ENCODE measurements at regions not wholly inside any gene's neighbourhood (a gene's known extent, or its start where the extent isn't known, plus 50 kb on each side); places are given as distances from the start of the nearest gene placed in this dataset.

DNA sequence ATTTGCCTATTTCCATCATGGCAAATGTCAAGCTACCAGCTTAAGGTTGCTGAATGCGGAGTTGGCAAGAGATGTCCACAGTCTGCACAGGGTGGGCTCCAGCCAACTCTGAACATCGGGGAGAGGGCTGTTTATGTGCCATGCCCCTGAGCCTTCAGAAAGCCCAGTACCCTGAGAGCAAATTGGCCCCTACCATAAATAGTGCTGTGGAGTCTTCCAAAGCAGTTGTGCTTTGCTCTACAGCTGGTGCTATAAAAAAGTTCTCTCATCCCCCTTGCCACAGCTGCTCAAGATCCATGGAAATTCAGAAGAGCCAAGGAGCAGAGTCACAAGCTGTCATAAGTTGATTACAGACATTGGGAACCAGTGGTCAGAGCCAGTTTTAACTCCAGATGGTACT is 85.6 kb upstream of the CLDN14 start:
- no peak overlapping the region for H3K4me3 Mint-ChIP-seq
- ATAC-seq, result no peak
- no peak overlapping the region for H3K27ac Mint-ChIP-seq
- H3K4me1 Mint-ChIP-seq (ENCODE audit: low read depth in 2 of 2), result no peaks in the 10 kb centered on the region
- H3K9me3 Mint-ChIP-seq, result peaks cover 2% of the 10 kb centered on the region
- peaks cover 16 to 21% of the 10 kb centered on the region in 2 donors for H3K27me3 Mint-ChIP-seq
- no peaks in the 10 kb centered on the region for H3K36me3 Mint-ChIP-seq
- no peak for DNase-seq (ENCODE audit: low spot score)

DNA sequence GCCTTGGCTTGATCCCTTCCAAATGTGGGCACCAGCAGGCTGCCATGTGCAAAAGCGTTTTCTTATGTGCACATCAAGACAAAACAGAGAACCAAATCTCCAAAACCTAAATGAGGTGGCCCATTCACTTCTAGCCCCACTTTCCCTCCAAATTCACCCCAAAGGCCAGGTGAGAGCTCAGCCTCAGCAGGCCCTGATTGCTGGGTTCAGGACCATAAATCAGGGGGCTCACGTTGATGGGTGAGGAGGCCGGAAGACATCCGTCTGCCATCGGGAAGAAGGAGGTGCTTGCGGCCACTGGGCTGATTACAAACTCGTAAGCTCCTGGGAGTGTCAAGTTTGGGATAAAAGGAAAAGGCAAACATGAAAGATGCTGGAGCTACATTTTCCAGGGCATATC is 86.7 kb upstream of the CLDN14 start:
- no peak overlapping the region for H3K27ac Mint-ChIP-seq
- ATAC-seq, result no peak
- peaks cover 2% of the 10 kb centered on the region for H3K9me3 Mint-ChIP-seq
- DNase-seq (ENCODE audit: low spot score), result no peak
- H3K4me1 Mint-ChIP-seq (ENCODE audit: low read depth in 2 of 2), result no peaks in the 10 kb centered on the region
- no peak overlapping the region for H3K4me3 Mint-ChIP-seq
- H3K27me3 Mint-ChIP-seq, result peaks cover 12 to 16% of the 10 kb centered on the region in 2 donors
- no peaks in the 10 kb centered on the region for H3K36me3 Mint-ChIP-seq

DNA sequence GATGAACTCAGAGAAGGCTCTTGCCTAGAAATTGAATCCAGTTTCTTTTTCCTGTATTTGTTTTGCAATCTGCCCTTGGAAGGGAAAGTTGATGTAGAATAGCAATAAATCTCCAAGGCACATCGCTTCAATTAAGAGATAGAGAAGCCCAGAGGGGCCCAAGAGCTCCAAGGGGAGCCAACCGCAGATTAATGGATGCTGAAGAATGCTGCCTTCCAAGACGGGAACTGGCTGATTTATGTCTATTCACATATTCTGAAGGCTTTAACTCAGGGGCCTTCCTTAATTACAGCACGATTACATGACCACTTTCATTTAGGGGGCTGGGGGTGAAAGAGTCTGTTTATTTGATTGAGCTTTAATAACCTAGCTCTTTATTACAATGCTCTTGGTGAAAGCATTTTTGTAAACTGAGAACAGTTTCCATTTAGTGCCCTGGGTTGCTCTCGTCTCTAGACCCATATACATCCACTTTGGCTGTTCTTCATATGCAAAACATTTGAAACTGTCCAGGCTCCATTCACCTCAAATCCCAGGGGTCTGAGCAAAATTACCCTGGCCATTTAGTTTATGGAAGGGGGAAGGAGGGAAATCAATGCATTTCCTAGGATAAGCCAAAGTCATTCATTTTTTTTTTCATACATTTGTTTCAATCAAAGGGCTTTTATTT is 87.4 kb upstream of the CLDN14 start:
- Mint-ChIP-seq H3K27ac (no peak overlapping the region), H3K9me3 (peaks cover 2% of the 10 kb centered on the region), H3K36me3 (no peaks in the 10 kb centered on the region), H3K4me3 (no peak overlapping the region), H3K27me3 (peaks cover 7 to 19% of the 10 kb centered on the region in 2 donors), H3K4me1 (ENCODE audit: low read depth in 2 of 2) (no peaks in the 10 kb centered on the region)
- ATAC-seq (no peak), DNase-seq (ENCODE audit: low spot score) (no peak)

DNA sequence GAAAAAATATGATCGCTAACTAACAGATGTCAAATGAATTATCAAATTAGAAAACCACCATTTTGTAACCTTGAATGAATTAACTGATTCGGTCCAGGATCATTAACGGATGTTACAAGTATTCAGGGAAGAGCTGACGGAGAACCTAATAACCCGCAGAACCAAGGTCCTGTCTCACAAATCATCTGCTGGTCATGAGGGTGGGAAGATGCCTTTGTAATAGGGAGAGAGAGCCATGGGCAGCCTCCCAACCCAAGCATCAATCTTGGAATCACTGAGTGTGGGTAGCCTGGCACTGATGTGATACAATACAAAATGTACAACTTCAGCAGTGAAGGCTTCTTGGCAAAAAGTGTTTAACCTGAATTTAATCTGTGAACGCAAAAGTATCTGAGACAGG is 89.6 kb upstream of the CLDN14 start:
- no peak overlapping the region for H3K27ac Mint-ChIP-seq
- H3K36me3 Mint-ChIP-seq, result no peaks in the 10 kb centered on the region
- no peaks in the 10 kb centered on the region for H3K9me3 Mint-ChIP-seq
- no peak for ATAC-seq
- H3K4me1 Mint-ChIP-seq (ENCODE audit: low read depth in 2 of 2), result no peaks in the 10 kb centered on the region
- DNase-seq (ENCODE audit: low spot score), result no peak
- H3K27me3 Mint-ChIP-seq, result peaks cover 7 to 14% of the 10 kb centered on the region in 2 donors
- no peak overlapping the region for H3K4me3 Mint-ChIP-seq

DNA sequence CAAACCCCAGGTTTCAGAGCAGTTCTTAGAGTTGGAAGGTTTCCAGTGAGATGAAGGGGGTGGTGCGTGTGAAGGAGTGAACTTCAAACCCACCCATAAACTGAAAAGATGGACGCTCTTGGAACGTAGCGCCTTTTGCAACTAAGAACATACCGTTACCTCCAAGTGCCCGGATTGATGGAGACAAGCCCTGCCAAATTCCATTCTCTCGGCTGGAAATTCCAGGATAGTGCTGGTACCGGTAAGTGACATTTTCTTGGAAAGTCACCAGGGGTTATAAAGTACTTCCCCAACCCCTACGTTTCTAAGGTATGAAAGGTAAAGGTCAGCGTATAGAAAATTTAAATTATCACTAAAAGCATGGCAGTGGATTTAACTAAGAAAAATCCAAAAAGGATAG is 91.6 kb upstream of the CLDN14 start:
- Mint-ChIP-seq H3K4me1 (ENCODE audit: low read depth in 2 of 2) (peaks cover 0 to 5% of the 10 kb centered on the region in 2 donors), H3K27ac (no peak overlapping the region), H3K36me3 (no peaks in the 10 kb centered on the region), H3K4me3 (no peak overlapping the region), H3K9me3 (no peaks in the 10 kb centered on the region), H3K27me3 (peaks cover 20 to 23% of the 10 kb centered on the region in 2 donors)
- DNase-seq (ENCODE audit: low spot score), result no peak
- no peak for ATAC-seq

DNA sequence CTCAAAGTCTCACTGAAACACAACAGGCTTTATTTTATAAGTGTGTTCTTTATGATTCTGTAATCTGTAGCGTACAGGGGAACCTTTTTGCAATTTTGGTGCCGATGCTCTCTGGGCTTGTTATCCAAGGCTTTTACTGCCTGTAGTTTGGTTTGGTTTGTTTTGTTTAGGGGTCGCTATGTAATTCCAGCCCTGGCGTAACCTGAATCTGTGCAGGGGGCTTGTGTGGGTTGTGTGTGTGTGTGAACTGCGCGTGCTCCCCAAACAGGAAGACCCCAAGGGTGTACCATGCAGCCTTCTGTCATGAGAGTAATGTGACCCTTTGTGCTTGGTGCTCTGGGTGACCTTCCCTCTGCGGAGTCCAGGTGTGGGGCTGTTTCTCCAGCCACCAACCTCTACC is 92.1 kb upstream of the CLDN14 start:
- H3K4me3 Mint-ChIP-seq, result no peak overlapping the region
- DNase-seq (ENCODE audit: low spot score) (no peak), ATAC-seq (no peak)
- no peaks in the 10 kb centered on the region for H3K9me3 Mint-ChIP-seq
- H3K27ac Mint-ChIP-seq, result no peak overlapping the region
- peaks cover 0 to 10% of the 10 kb centered on the region in 2 donors for H3K4me1 Mint-ChIP-seq (ENCODE audit: low read depth in 2 of 2)
- no peaks in the 10 kb centered on the region for H3K36me3 Mint-ChIP-seq
- H3K27me3 Mint-ChIP-seq, result peaks cover 20 to 24% of the 10 kb centered on the region in 2 donors

DNA sequence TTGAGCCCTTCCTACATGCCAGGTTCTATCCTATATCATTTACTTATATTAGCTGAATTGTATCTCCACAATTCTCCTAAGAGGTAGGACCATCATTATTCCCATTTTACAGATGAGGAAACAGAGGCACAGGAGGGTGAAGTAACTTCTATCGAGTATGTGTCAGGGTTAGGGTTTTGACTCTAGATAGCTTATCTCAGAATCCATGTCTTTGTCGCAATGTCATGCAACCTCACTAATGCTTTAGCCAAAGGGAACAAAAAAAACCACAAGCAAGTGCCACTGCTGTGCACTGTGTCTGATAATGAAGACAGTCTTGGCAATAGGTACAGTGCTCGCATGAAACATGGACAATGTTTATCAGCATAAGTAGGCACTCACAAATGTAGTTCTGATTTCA is 95.4 kb upstream of the CLDN14 start:
- Mint-ChIP-seq H3K27me3 (peaks cover 12 to 17% of the 10 kb centered on the region in 2 donors), H3K27ac (no peak overlapping the region), H3K36me3 (no peaks in the 10 kb centered on the region), H3K4me3 (no peak overlapping the region), H3K9me3 (no peaks in the 10 kb centered on the region), H3K4me1 (ENCODE audit: low read depth in 2 of 2) (peaks cover 0 to 16% of the 10 kb centered on the region in 2 donors)
- DNase-seq (ENCODE audit: low spot score), result no peak
- no peak for ATAC-seq

DNA sequence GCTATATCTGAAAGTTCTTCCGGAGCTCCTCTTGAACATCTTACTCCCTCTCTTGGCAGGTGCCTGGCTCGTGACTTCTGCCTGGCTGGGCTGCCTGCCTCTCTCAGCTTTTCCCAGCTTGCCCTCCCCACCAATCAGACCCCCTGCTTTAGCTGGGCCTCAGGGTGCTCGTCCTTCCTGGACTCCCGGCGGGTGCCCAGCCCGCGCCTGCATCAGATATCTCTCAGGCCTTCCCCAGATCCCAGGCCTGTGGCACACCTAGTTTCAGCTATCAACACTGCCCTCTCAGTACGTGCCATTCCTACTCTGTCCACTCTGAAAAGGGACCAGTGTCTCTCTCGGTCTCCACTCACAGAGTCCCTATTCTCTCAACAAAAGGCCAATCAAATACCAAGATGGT is 96.5 kb upstream of the CLDN14 start:
- ATAC-seq, result no peak
- Mint-ChIP-seq H3K27me3 (peaks cover 15 to 20% of the 10 kb centered on the region in 2 donors), H3K27ac (no peak overlapping the region), H3K4me3 (no peak overlapping the region), H3K4me1 (ENCODE audit: low read depth in 2 of 2) (peaks cover 0 to 16% of the 10 kb centered on the region in 2 donors), H3K9me3 (no peaks in the 10 kb centered on the region), H3K36me3 (no peaks in the 10 kb centered on the region)
- DNase-seq (ENCODE audit: low spot score), result no peak

DNA sequence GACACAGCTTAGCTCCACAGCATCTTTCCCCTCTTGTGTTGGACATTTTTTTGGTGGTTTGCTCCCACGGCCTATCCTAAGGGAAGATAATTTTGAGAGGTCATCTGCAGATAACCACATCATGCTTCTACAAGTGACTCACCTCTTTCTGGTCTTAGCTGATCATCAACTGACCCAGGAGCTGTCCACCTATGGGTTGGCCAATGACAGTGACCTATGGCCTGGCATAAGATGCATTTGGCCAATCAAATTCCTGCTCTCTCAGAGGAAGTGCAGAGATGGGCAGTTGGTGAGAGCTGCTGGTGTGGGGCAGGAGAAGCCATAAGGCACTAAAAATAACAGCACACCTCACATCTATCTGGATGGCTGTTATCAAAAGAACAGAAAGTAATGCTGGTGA is 100.0 kb upstream of the CLDN14 start:
- ATAC-seq (no peak), DNase-seq (ENCODE audit: low spot score) (no peak)
- H3K4me3 Mint-ChIP-seq, result no peak overlapping the region
- no peak overlapping the region for H3K27ac Mint-ChIP-seq
- H3K36me3 Mint-ChIP-seq, result no peaks in the 10 kb centered on the region
- H3K4me1 Mint-ChIP-seq (ENCODE audit: low read depth in 2 of 2), result peaks cover 0 to 16% of the 10 kb centered on the region in 2 donors
- H3K27me3 Mint-ChIP-seq, result peaks cover 20 to 32% of the 10 kb centered on the region in 2 donors
- H3K9me3 Mint-ChIP-seq, result no peaks in the 10 kb centered on the region

DNA sequence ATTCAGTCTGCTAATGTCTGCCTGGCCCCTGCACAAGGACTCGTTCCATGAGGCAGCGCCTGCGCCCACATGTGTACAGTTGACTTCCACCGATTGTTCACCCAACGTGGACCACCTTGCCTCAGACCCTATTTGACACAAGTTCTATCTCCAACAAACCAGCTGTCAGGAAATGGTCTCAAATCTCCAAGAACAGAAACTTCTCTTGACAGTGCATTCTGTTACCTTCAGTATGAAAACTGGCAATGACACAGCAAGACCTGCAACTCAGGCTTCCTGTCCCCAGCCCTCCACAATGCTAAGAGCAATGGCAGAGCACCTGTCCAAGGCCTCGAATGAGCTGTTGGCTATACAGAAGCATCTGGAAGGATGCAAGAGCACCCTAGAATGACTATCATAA is 102.3 kb upstream of the CLDN14 start:
- DNase-seq (ENCODE audit: low spot score) (no peak), ATAC-seq (no peak)
- no peak overlapping the region for H3K4me3 Mint-ChIP-seq
- no peaks in the 10 kb centered on the region for H3K36me3 Mint-ChIP-seq
- no peaks in the 10 kb centered on the region for H3K9me3 Mint-ChIP-seq
- peaks cover 14 to 18% of the 10 kb centered on the region in 2 donors for H3K27me3 Mint-ChIP-seq
- H3K4me1 Mint-ChIP-seq (ENCODE audit: low read depth in 2 of 2), result peaks cover 0 to 3% of the 10 kb centered on the region in 2 donors
- no peak overlapping the region for H3K27ac Mint-ChIP-seq

DNA sequence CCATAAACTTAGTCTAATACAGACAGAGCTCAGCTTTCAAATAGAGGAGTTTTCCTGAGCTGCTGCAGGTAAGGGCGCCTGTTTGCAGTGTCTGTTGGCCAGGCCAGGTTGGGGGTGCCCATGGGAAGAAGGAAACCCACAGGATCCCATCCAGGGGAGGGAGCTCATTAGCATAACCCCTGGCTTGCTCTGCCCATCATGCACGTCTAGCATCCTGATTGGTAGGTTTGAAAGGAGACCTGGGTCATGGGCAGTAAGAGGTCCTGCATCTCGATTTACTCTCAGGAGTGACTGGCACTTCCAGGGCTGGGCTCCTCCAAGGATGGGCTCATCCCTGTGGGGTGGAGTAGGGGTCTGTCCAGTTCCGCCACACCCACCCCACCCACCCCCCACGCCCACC is 103.7 kb upstream of the CLDN14 start:
- H3K9me3 Mint-ChIP-seq, result no peaks in the 10 kb centered on the region
- no peak overlapping the region for H3K4me3 Mint-ChIP-seq
- ATAC-seq (no peak), DNase-seq (ENCODE audit: low spot score) (no peak)
- H3K4me1 Mint-ChIP-seq (ENCODE audit: low read depth in 2 of 2), result no peaks in the 10 kb centered on the region
- peaks cover 14 to 18% of the 10 kb centered on the region in 2 donors for H3K27me3 Mint-ChIP-seq
- H3K36me3 Mint-ChIP-seq, result no peaks in the 10 kb centered on the region
- H3K27ac Mint-ChIP-seq, result no peak overlapping the region

DNA sequence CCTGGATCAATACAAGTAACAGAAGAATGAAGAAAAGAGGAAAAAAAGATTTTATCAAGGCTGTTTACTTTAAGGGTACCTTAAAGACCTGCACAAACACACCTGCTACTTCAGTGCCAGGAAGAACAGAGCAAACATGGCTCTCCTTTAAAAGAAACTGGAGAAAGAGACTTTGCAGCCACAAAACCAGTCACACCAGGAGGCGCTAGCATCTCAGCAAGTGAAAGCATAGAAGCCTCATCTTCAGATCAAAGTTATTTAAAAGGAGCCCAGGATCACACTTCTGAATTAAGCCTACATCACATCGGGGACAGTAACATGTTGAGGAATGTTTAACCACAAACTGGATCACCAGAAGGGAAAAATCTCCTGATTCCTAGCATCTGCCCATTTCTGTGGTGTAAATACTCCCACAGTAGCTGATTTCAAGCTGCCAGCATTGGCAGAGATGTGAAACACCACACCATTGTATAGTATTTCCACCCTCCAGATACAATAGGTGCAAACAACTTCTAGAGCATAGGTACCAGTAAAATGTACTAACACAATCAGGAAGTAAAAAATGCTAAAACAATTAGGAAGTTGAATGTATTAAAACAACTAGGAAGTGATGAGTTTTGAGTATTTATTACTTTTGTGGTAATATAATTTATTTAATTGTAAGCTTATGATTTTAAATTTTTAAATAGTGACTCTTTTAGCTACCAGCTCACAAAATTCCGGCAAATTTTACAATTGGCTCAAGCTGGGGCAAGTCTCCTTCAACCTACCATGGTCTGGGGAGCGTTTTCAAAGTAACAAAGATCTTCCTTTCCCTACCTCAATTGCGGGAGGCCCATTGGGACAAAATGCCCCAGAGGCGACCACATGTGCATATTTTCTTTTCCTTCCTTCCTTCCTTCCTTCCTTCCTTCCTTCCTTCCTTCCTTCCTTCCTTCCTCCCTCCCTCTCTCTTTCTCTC is 105.3 kb upstream of the CLDN14 start:
- no peak for DNase-seq (ENCODE audit: low spot score)
- Mint-ChIP-seq H3K4me1 (ENCODE audit: low read depth in 2 of 2) (no peaks in the 10 kb centered on the region), H3K4me3 (no peak overlapping the region), H3K9me3 (no peaks in the 10 kb centered on the region), H3K27ac (no peak overlapping the region), H3K36me3 (no peaks in the 10 kb centered on the region), H3K27me3 (peaks cover 12 to 18% of the 10 kb centered on the region in 2 donors)
- ATAC-seq, result no peak

DNA sequence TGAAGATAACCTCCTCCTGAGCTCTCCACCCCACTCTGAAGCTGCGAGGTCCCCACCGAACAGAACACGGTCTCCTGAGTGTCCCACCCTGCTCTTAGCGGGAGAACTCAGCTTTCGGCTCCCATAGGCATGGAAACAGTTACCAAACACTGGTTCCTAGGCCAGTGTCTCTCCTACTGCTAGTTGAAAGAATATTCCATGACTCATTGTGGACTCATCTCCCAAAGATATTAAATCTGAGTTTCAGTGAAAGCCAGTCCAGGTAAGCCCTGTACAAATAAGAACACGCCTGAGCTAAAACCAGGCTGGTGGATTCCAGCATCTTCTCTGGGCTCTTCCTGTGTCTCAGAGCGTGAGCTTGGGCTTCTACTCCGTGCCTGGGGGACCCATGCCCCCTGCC is 107.5 kb upstream of the CLDN14 start:
- Mint-ChIP-seq H3K4me3 (no peak overlapping the region), H3K9me3 (no peaks in the 10 kb centered on the region), H3K4me1 (ENCODE audit: low read depth in 2 of 2) (no peaks in the 10 kb centered on the region), H3K27ac (no peak overlapping the region), H3K27me3 (peaks cover 8 to 11% of the 10 kb centered on the region in 2 donors), H3K36me3 (no peaks in the 10 kb centered on the region)
- DNase-seq (ENCODE audit: low spot score) (no peak), ATAC-seq (no peak)

DNA sequence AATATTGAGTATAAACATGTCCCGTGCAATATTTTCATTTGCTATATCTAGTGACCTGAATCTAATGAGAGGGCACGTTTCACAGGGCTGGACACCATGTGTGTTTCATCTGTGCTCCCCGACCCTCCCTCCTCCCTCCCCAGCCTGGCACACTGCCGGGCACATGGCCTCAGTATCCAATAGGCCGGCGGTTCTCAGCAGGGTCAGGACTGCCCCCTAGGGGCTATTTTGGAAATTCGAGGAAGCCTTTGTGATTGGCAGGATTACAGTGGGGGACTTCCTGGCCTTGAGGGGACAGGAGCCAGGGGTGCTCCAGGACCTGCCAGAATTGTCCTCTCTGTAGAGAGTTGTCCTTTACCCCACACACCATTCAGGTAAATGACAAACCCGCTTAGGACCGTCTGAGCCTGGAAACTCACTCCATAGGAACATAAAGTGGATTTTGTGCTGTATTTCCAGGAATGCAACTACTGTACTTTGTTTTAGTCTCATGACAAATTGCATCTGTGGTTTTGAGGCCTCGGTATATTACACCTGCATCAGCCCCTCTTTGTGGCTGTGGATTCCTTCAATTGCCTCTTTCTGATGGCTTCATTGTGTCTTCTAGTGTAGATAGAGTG is 109.5 kb upstream of the SIM2 start:
- Mint-ChIP-seq H3K4me1 (ENCODE audit: low read depth in 2 of 2) (no peaks in the 10 kb centered on the region), H3K27me3 (peaks cover 8 to 19% of the 10 kb centered on the region in 2 donors), H3K4me3 (no peak overlapping the region), H3K9me3 (no peaks in the 10 kb centered on the region), H3K27ac (no peak overlapping the region), H3K36me3 (no peaks in the 10 kb centered on the region)
- DNase-seq (ENCODE audit: low spot score) (no peak), ATAC-seq (peak; percentile 62 to 69)

Measured in natural killer cell treated with Interleukin-12 subunit alpha and Interleukin-12 subunit beta and Interleukin-15 and Interleukin-18, amount 100 ng/mL, for 72 hours (primary cell).